GM23338 (cell line): ENCODE measurements at regions not wholly inside any gene's neighbourhood (a gene's known extent, or its start where the extent isn't known, plus 50 kb on each side); places are given as distances from the start of the nearest gene placed in this dataset.

Source experiments
- CREB1 ChIP-seq: fragments of 250-450 bp; sonication (Bioruptor Pico); IDR thresholded peaks from 2 replicates; pipeline ENCODE4 v1.5.0; 2020; ENCODE audit warnings: low read depth, mild to moderate bottlenecking, moderate library complexity
- CTCF ChIP-seq, 2 experiments: fragments of 200-600 bp in 1 of 2; sonication (generic) in 1 of 2; conservative IDR thresholded peaks; 2 replicates each; pipeline versions ENCODE4 v1.5.1 to v1.6.1; 2016 to 2017; ENCODE audit warnings: antibody characterized with exemption in 2 of 2, low read depth in 2 of 2, mild to moderate bottlenecking in 2 of 2, moderate library complexity in 1 of 2
- ETS1 ChIP-seq: IDR thresholded peaks from 2 replicates; pipeline ENCODE4 v1.6.1; 2016; ENCODE audit warnings: antibody characterized with exemption
- EZH2 ChIP-seq: fragments of 200-600 bp; sonication (generic); IDR thresholded peaks from one replicate; pipeline ENCODE4 v1.8.0; 2017; ENCODE audit warnings: antibody characterized with exemption, mild to moderate bottlenecking, low read depth; ENCODE audit not compliant: unreplicated experiment
- JUNB ChIP-seq: IDR thresholded peaks from one replicate; pipeline ENCODE4 v1.6.1; 2016; ENCODE audit warnings: antibody characterized with exemption; ENCODE audit not compliant: unreplicated experiment
- POLR2AphosphoS5 ChIP-seq: IDR thresholded peaks from 2 replicates; pipeline ENCODE4 v1.6.1; 2016; ENCODE audit warnings: antibody characterized with exemption, low read depth
- TF ChIP-seq, protein P1 (sequence below): IDR thresholded peaks from one replicate; pipeline ENCODE4 v1.6.1; 2018; ENCODE audit warnings: antibody characterized with exemption; ENCODE audit not compliant: unreplicated experiment

GRCh38 chr2:19592197-19592596, 233.8 kb upstream of the OSR1 start:
- TF ChIP-seq POLR2AphosphoS5: no peak
- no peak for TF ChIP-seq CTCF (conservative IDR thresholded peaks at IDR 0.05; ENCODE audit: low read depth in 2 of 2)
- TF ChIP-seq CREB1 (CRISPR knock-in tag): no peak
- no peak for TF ChIP-seq EZH2
- no peak for TF ChIP-seq ETS1
- TF ChIP-seq, protein P1, sequence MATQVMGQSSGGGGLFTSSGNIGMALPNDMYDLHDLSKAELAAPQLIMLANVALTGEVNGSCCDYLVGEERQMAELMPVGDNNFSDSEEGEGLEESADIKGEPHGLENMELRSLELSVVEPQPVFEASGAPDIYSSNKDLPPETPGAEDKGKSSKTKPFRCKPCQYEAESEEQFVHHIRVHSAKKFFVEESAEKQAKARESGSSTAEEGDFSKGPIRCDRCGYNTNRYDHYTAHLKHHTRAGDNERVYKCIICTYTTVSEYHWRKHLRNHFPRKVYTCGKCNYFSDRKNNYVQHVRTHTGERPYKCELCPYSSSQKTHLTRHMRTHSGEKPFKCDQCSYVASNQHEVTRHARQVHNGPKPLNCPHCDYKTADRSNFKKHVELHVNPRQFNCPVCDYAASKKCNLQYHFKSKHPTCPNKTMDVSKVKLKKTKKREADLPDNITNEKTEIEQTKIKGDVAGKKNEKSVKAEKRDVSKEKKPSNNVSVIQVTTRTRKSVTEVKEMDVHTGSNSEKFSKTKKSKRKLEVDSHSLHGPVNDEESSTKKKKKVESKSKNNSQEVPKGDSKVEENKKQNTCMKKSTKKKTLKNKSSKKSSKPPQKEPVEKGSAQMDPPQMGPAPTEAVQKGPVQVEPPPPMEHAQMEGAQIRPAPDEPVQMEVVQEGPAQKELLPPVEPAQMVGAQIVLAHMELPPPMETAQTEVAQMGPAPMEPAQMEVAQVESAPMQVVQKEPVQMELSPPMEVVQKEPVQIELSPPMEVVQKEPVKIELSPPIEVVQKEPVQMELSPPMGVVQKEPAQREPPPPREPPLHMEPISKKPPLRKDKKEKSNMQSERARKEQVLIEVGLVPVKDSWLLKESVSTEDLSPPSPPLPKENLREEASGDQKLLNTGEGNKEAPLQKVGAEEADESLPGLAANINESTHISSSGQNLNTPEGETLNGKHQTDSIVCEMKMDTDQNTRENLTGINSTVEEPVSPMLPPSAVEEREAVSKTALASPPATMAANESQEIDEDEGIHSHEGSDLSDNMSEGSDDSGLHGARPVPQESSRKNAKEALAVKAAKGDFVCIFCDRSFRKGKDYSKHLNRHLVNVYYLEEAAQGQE: no peak
- no peak for TF ChIP-seq JUNB
